H1 (cell line): ENCODE measurements at regions not wholly inside any gene's neighbourhood (a gene's known extent, or its start where the extent isn't known, plus 50 kb on each side); places are given as distances from the start of the nearest gene placed in this dataset.

ENCODE experiments used
- CTCF ChIA-PET: fragments of 300-600 bp; sonication (Branson Sonifier 250); formaldehyde crosslinking; loops from one replicate; lab custom pipeline; 2021; ENCODE audit not compliant: partially characterized antibody; lab: Charles Lee
- POLR2A ChIA-PET: fragments of 300-600 bp; sonication (Branson Sonifier 250); formaldehyde crosslinking; loops from one replicate; lab custom pipeline; 2021; ENCODE audit warnings: inconsistent platforms; ENCODE audit not compliant: partially characterized antibody; lab: Charles Lee
- DNase-seq, 2 experiments: peaks; one replicate each; pipeline versions ENCODE4 v3.0.0 to v3.0.0-alpha.2; 2010 to 2022; ENCODE audit warnings: low spot score in 2 of 2, low read depth in 1 of 2, mixed read lengths in 1 of 2
- FAIRE-seq: peaks from 2 replicates; lab custom pipeline; 2011; peaks lifted over from hg19 to GRCh38; lab: Jason Lieb, UNC
- H2AFZ ChIP-seq: 2 replicates; pipeline ENCODE4 v1.8.1; 2012; ENCODE audit warnings: low read length, inconsistent platforms
- H2AK5ac ChIP-seq: 2 replicates; pipeline ENCODE4 v1.6.1; 2013; ENCODE audit warnings: low read depth, low read length
- H2BK120ac ChIP-seq: replicated peaks from 2 replicates; pipeline ENCODE3; 2013; ENCODE audit warnings: low read depth, low read length, inconsistent platforms
- H2BK12ac ChIP-seq: 2 replicates; pipeline ENCODE4 v1.6.1; 2013; ENCODE audit warnings: low read depth, low read length
- H2BK15ac ChIP-seq: 2 replicates; pipeline ENCODE4 v1.6.1; 2013; ENCODE audit warnings: low read length
- H2BK20ac ChIP-seq: 2 replicates; pipeline ENCODE4 v1.6.1; 2013; ENCODE audit warnings: low read length
- H2BK5ac ChIP-seq: 2 replicates; pipeline ENCODE4 v1.6.1; 2013; ENCODE audit warnings: low read depth, low read length
- H3K14ac ChIP-seq: 2 replicates; pipeline ENCODE4 v1.6.1; 2013; ENCODE audit warnings: inconsistent platforms; ENCODE audit not compliant: insufficient read length
- H3K18ac ChIP-seq: 2 replicates; pipeline ENCODE4 v1.6.1; 2013; ENCODE audit warnings: low read length; ENCODE audit errors: extremely low read depth
- H3K23ac ChIP-seq: 2 replicates; pipeline ENCODE4 v1.6.1; 2013; ENCODE audit warnings: inconsistent platforms; ENCODE audit not compliant: insufficient read length
- H3K23me2 ChIP-seq: 2 replicates; pipeline ENCODE4 v1.6.1; 2013; ENCODE audit warnings: low read depth, low read length
- H3K27ac ChIP-seq: 2 replicates; pipeline ENCODE4 v1.6.1; 2011; ENCODE audit warnings: low read depth, low read length, inconsistent platforms
- H3K27me3 ChIP-seq, 4 experiments: replicated peaks in 1 of 4; 1 replicate in 1 of 4; 2 replicates in 3 of 4; pipeline versions ENCODE4 v1.6.1 to v1.8.1; 2011 to 2013; ENCODE audit warnings: low read length in 3 of 4, mild to moderate bottlenecking in 3 of 4, inconsistent platforms in 2 of 4, mixed read lengths in 2 of 4, moderate library complexity in 1 of 4; ENCODE audit not compliant: control insufficient read depth in 3 of 4, insufficient read depth in 3 of 4; ENCODE audit errors: extremely low read depth in 1 of 4
- H3K36me3 ChIP-seq, 4 experiments: 2 replicates each; pipeline versions ENCODE4 v1.6.1 to v1.8.1; 2011 to 2013; ENCODE audit warnings: mild to moderate bottlenecking in 4 of 4, low read length in 3 of 4, moderate library complexity in 2 of 4, control low read depth in 1 of 4, inconsistent platforms in 1 of 4; ENCODE audit not compliant: insufficient read depth in 4 of 4, control insufficient read depth in 2 of 4
- H3K4ac ChIP-seq: replicated peaks from 2 replicates; pipeline ENCODE3; 2013; ENCODE audit warnings: low read length, low read depth, mixed read lengths, inconsistent platforms; ENCODE audit not compliant: insufficient read length
- H3K4me1 ChIP-seq, 4 experiments: replicated peaks in 1 of 4; 1 replicate in 1 of 4; 2 replicates in 3 of 4; pipeline versions ENCODE4 v1.6.1 to v1.8.1; 2011 to 2013; ENCODE audit warnings: low read length in 3 of 4, inconsistent platforms in 2 of 4, mixed read lengths in 1 of 4; ENCODE audit not compliant: insufficient read depth in 4 of 4, control insufficient read depth in 3 of 4
- H3K4me2 ChIP-seq, 2 experiments: 2 replicates each; pipeline versions ENCODE4 v1.6.1 to v1.8.1; 2011 to 2013; ENCODE audit warnings: low read depth in 2 of 2, low read length in 2 of 2, control low read depth in 1 of 2, inconsistent platforms in 1 of 2, mild to moderate bottlenecking in 1 of 2; ENCODE audit not compliant: insufficient read depth in 1 of 2
- H3K4me3 ChIP-seq, 4 experiments: fragments of 200-600, 300-600 bp in 1 of 4; sonication (generic), shearing (Covaris generic), sonication (Bioruptor Twin) in 1 of 4; 2 replicates each; pipeline versions ENCODE4 v1.5.1 to v1.8.1; 2011 to 2016; ENCODE audit warnings: low read length in 4 of 4, low read depth in 3 of 4, control low read depth in 2 of 4, inconsistent platforms in 2 of 4, mild to moderate bottlenecking in 2 of 4, mixed read lengths in 1 of 4, moderate library complexity in 1 of 4; ENCODE audit not compliant: insufficient read depth in 2 of 4; ENCODE audit errors: extremely low read depth in 1 of 4
- H3K56ac ChIP-seq: replicated peaks from 2 replicates; pipeline ENCODE3; 2013; ENCODE audit warnings: low read depth, mild to moderate bottlenecking, mixed read lengths, low read length, inconsistent platforms; ENCODE audit not compliant: insufficient read length
- H3K79me1 ChIP-seq: 2 replicates; pipeline ENCODE4 v1.6.1; 2013; ENCODE audit warnings: low read depth, low read length, control low read depth
- H3K79me2 ChIP-seq, 2 experiments: 2 replicates each; pipeline versions ENCODE4 v1.6.1 to v1.8.1; 2012 to 2013; ENCODE audit warnings: low read length in 2 of 2, mild to moderate bottlenecking in 2 of 2, inconsistent platforms in 1 of 2; ENCODE audit not compliant: insufficient read depth in 2 of 2, control insufficient read depth in 1 of 2
- H3K9ac ChIP-seq, 4 experiments: replicated peaks in 1 of 4; 1 replicate in 1 of 4; 2 replicates in 3 of 4; pipeline versions ENCODE4 v1.6.1 to v1.8.1; 2011 to 2013; ENCODE audit warnings: low read depth in 3 of 4, low read length in 3 of 4, control low read depth in 2 of 4, mild to moderate bottlenecking in 2 of 4, moderate library complexity in 2 of 4, inconsistent platforms in 1 of 4; ENCODE audit errors: extremely low read depth in 1 of 4
- H3K9me3 ChIP-seq, 2 experiments: 2 replicates each; pipeline versions ENCODE4 v1.6.1 to v1.8.1; 2012 to 2013; ENCODE audit warnings: mild to moderate bottlenecking in 2 of 2, moderate library complexity in 2 of 2, control low read depth in 1 of 2, inconsistent platforms in 1 of 2, low read depth in 1 of 2, low read length in 1 of 2, mixed read lengths in 1 of 2; ENCODE audit not compliant: insufficient read depth in 2 of 2
- H4K20me1 ChIP-seq, 2 experiments: replicated peaks in 1 of 2; 2 replicates each; pipeline versions ENCODE3 to v1.8.1; 2011 to 2013; ENCODE audit warnings: inconsistent platforms in 2 of 2, low read length in 2 of 2, mild to moderate bottlenecking in 1 of 2; ENCODE audit not compliant: insufficient read depth in 2 of 2, control insufficient read depth in 1 of 2
- H4K5ac ChIP-seq: 2 replicates; pipeline ENCODE4 v1.6.1; 2013; ENCODE audit warnings: low read length, low read depth, mixed read lengths, inconsistent platforms; ENCODE audit not compliant: insufficient read length
- H4K8ac ChIP-seq: 2 replicates; pipeline ENCODE4 v1.8.0; 2013; ENCODE audit warnings: mild to moderate bottlenecking, moderate library complexity, low read length, inconsistent platforms; ENCODE audit not compliant: insufficient read depth; ENCODE audit errors: extremely low read depth
- H4K91ac ChIP-seq: replicated peaks from 2 replicates; pipeline ENCODE3; 2013; ENCODE audit warnings: low read length, mixed read lengths, inconsistent platforms; ENCODE audit not compliant: insufficient read length
- BCL11A ChIP-seq, 2 experiments: IDR thresholded peaks; one replicate each; pipeline ENCODE4 v1.6.1; 2011; ENCODE audit warnings: low read depth in 2 of 2, low read length in 2 of 2, mild to moderate bottlenecking in 2 of 2
- FOSL1 ChIP-seq: IDR thresholded peaks from 2 replicates; pipeline ENCODE4 v1.6.1; 2011; ENCODE audit warnings: mild to moderate bottlenecking, low read depth, low read length, moderate library complexity; ENCODE audit not compliant: insufficient read depth
- HDAC2 ChIP-seq, 2 experiments: fragments of 300-600 bp in 1 of 2; sonication (generic) in 1 of 2; IDR thresholded peaks; 2 replicates each; pipeline ENCODE4 v1.6.1; 2011 to 2012; ENCODE audit warnings: low read depth in 2 of 2, low read length in 2 of 2, mild to moderate bottlenecking in 2 of 2, moderate library complexity in 2 of 2, borderline replicate concordance in 1 of 2, inconsistent platforms in 1 of 2
- KDM4A ChIP-seq: IDR thresholded peaks from one replicate; pipeline ENCODE4 v1.7.1; 2012; ENCODE audit warnings: low read depth, mild to moderate bottlenecking, moderate library complexity, low read length, inconsistent platforms; ENCODE audit not compliant: severe bottlenecking
- MAFK ChIP-seq: IDR thresholded peaks from 2 replicates; pipeline ENCODE4 v1.6.1; 2012; ENCODE audit warnings: low read depth, mild to moderate bottlenecking, improper control_type of control experiment, low read length
- POLR2A ChIP-seq, 2 experiments: IDR thresholded peaks; 1 replicate in 1 of 2; 2 replicates in 1 of 2; pipeline ENCODE4 v1.6.1; 2011; ENCODE audit warnings: low read depth in 2 of 2, low read length in 2 of 2, mild to moderate bottlenecking in 2 of 2; ENCODE audit errors: control extremely low read depth in 1 of 2
- TEAD4 ChIP-seq: IDR thresholded peaks from 2 replicates; pipeline ENCODE4 v1.6.1; 2012; ENCODE audit warnings: low read depth, low read length, inconsistent platforms, mixed read lengths
- WGBS, 2 experiments: shearing (Covaris generic) in 1 of 2; methylation state at CpG; one replicate each; pipeline versions ENCODE4 v1.1.6 to v1.1.7; 2013 to 2015; ENCODE audit warnings: low lambda C conversion rate in 2 of 2, mixed read lengths in 2 of 2, inconsistent platforms in 1 of 2, low coverage in 1 of 2, missing lambda C conversion rate in 1 of 2; ENCODE audit not compliant: insufficient replicate concordance in 2 of 2, insufficient coverage in 1 of 2, insufficient read length in 1 of 2; ENCODE audit errors: extremely low coverage in 1 of 2, missing lambda C conversion rate in 1 of 2; 5-methylcytosine and 5-hydroxymethylcytosine counted together

- ChIA-PET CTCF (no interaction called here), POLR2A (no interaction called here)
- no peaks in the 10 kb centered on the region for H3K4me1 ChIP-seq
Observed at GRCh38 chr4:129998436-129999150, 902.6 kb downstream of the C4orf33 start.

More at GRCh38 chr4:129998436-129999150, 902.6 kb downstream of the C4orf33 start:
- Histone ChIP-seq H2AK5ac (no peak overlapping the region), H3K9ac (no peak overlapping the region), H2BK5ac (no peak overlapping the region), H4K20me1 (no peaks in the 10 kb centered on the region), H3K79me2 (no peaks in the 10 kb centered on the region), H4K91ac (no peak overlapping the region), H2BK15ac (no peak overlapping the region), H3K23me2 (no peaks in the 10 kb centered on the region), H4K5ac (no peak overlapping the region)
- no peak for TF ChIP-seq POLR2A (IDR thresholded peaks at IDR 0.05; ENCODE audit: control extremely low read depth in 1 of 2, low read depth in 2 of 2, low read length in 2 of 2)
- TF ChIP-seq KDM4A, result no peak
- TF ChIP-seq BCL11A (IDR thresholded peaks at IDR 0.05; ENCODE audit: low read depth in 2 of 2, low read length in 2 of 2), result no peak
- TF ChIP-seq HDAC2 (IDR thresholded peaks at IDR 0.05; ENCODE audit: borderline replicate concordance in 1 of 2, low read depth in 2 of 2, low read length in 2 of 2), result no peak
- TF ChIP-seq TEAD4, result no peak
- TF ChIP-seq FOSL1, result no peak
- no peak for TF ChIP-seq MAFK
- TF ChIP-seq, all 59 proteins: peak for 0
- H3K56ac ChIP-seq, result no peak overlapping the region
- no peaks in the 10 kb centered on the region for H3K36me3 ChIP-seq
- no peak overlapping the region for H3K4ac ChIP-seq
- H2AFZ ChIP-seq, result peak overlapping the region; percentile 40; the same call in 1 of the 2 replicates
- H3K23ac ChIP-seq, result no peak overlapping the region
- H3K27me3 ChIP-seq, result no peaks in the 10 kb centered on the region; a peak in 1 of 7 replicates
- no peak overlapping the region for H3K4me3 ChIP-seq
- H3K27ac ChIP-seq, result no peak overlapping the region
- no peaks in the 10 kb centered on the region for H3K79me1 ChIP-seq
- no peak overlapping the region for H3K14ac ChIP-seq
- H2BK20ac ChIP-seq, result no peak overlapping the region
- H2BK120ac ChIP-seq, result no peak overlapping the region
- H3K9me3 ChIP-seq, result no peaks in the 10 kb centered on the region
- H3K4me2 ChIP-seq, result no peak overlapping the region
- DNase-seq (no peak), FAIRE-seq (no peak)
- no peak overlapping the region for H2BK12ac ChIP-seq
- 98% methylated on average over 7 of the region's 7 CpGs; no CpG with 5 or more reads in 1 of the 2 experiments for WGBS, 2 experiments
- no peak overlapping the region; the same call in 1 of the 2 replicates for H3K18ac ChIP-seq
- H4K8ac ChIP-seq, result no peak overlapping the region
